Neural cell (in vitro differentiated cells): ENCODE measurements at regions not wholly inside any gene's neighbourhood (a gene's known extent, or its start where the extent isn't known, plus 50 kb on each side); places are given as distances from the start of the nearest gene placed in this dataset.

Experiments
- H2AFZ ChIP-seq: fragments of 200-600, 300-800 bp; sonication (generic), shearing (Covaris generic); 2 replicates; pipeline ENCODE4 v1.6.0; 2014; ENCODE audit warnings: low read depth, mild to moderate bottlenecking, antibody characterized with exemption, low read length, moderate library complexity
- H3F3A ChIP-seq: fragments of 200-600 bp; shearing (Covaris generic); 2 replicates; pipeline ENCODE4 v1.6.1; 2016; ENCODE audit warnings: mild to moderate bottlenecking, moderate library complexity, mixed read lengths, antibody characterized with exemption, low read length; ENCODE audit not compliant: insufficient read depth, poor library complexity, severe bottlenecking
- H3K27ac ChIP-seq: fragments of 200-600, 300-800 bp; sonication (generic), shearing (Covaris generic); 2 replicates; pipeline ENCODE4 v1.5.1; 2014; ENCODE audit warnings: mild to moderate bottlenecking, low read length, moderate library complexity
- H3K27me3 ChIP-seq: fragments of 300-800, 200-600 bp; sonication (generic), shearing (Covaris generic); 2 replicates; pipeline ENCODE4 v1.6.0; 2014; ENCODE audit warnings: mild to moderate bottlenecking, low read depth, low read length, moderate library complexity; ENCODE audit not compliant: insufficient read depth
- H3K36me3 ChIP-seq: fragments of 300-800, 200-600 bp; sonication (generic), shearing (Covaris generic); 2 replicates; pipeline ENCODE4 v1.5.1; 2014; ENCODE audit warnings: mild to moderate bottlenecking, antibody characterized with exemption, low read length, moderate library complexity; ENCODE audit not compliant: insufficient read depth
- H3K4me2 ChIP-seq: fragments of 300-800, 200-600 bp; sonication (generic), shearing (Covaris generic); 2 replicates; pipeline ENCODE4 v1.6.0; 2014; ENCODE audit warnings: mild to moderate bottlenecking, low read length
- H3K4me3 ChIP-seq: fragments of 300-800, 200-600 bp; sonication (generic), shearing (Covaris generic); 2 replicates; pipeline ENCODE4 v1.5.1; 2014; ENCODE audit warnings: mild to moderate bottlenecking, low read length, moderate library complexity
- H3K79me2 ChIP-seq: fragments of 200-600 bp; shearing (Covaris generic); replicated peaks from 2 replicates; pipeline ENCODE4 v1.6.0; 2014; ENCODE audit warnings: mild to moderate bottlenecking, low read length, moderate library complexity; ENCODE audit not compliant: insufficient read depth
- H3K9ac ChIP-seq: fragments of 300-800, 200-600 bp; sonication (generic), shearing (Covaris generic); 2 replicates; pipeline ENCODE4 v1.6.1; 2016; ENCODE audit warnings: mild to moderate bottlenecking, low read length, mixed read lengths
- H3K9me2 ChIP-seq: fragments of 200-600 bp; shearing (Covaris generic); 2 replicates; pipeline ENCODE4 v1.6.1; 2016; ENCODE audit warnings: mild to moderate bottlenecking, low read length, mixed read lengths; ENCODE audit not compliant: insufficient read depth
- H3K9me3 ChIP-seq: fragments of 200-600, 300-800 bp; sonication (generic), shearing (Covaris generic); 2 replicates; pipeline ENCODE4 v1.6.1; 2016; ENCODE audit warnings: mild to moderate bottlenecking, mixed run types, low read length, moderate library complexity, mixed read lengths
- H4K20me1 ChIP-seq: fragments of 200-600 bp; shearing (Covaris generic); 2 replicates; pipeline ENCODE4 v1.6.1; 2016; ENCODE audit warnings: mild to moderate bottlenecking, mixed run types; ENCODE audit not compliant: insufficient read depth
- EP300 ChIP-seq: fragments of 450-650 bp; conservative IDR thresholded peaks from 2 replicates; pipeline ENCODE4 v1.6.1; 2014; ENCODE audit warnings: antibody characterized with exemption, mild to moderate bottlenecking, moderate library complexity; ENCODE audit not compliant: poor library complexity, severe bottlenecking
- EZH2 ChIP-seq: fragments of 200-600, 300-800 bp; shearing (Covaris generic), sonication (generic); IDR thresholded peaks from 2 replicates; pipeline ENCODE4 v1.6.1; 2014; ENCODE audit warnings: antibody characterized with exemption, low read length, borderline replicate concordance, mild to moderate bottlenecking; ENCODE audit not compliant: insufficient read depth, poor library complexity, severe bottlenecking
- MXI1 ChIP-seq: fragments of 450-650 bp; conservative IDR thresholded peaks from 2 replicates; pipeline ENCODE4 v1.6.1; 2014; ENCODE audit warnings: antibody characterized with exemption, mild to moderate bottlenecking; ENCODE audit not compliant: poor library complexity, severe bottlenecking
- POLR2AphosphoS5 ChIP-seq: IDR thresholded peaks from 2 replicates; pipeline ENCODE4 v1.6.1; 2012
- RAD21 ChIP-seq: fragments of 450-650 bp; conservative IDR thresholded peaks from 2 replicates; pipeline ENCODE4 v1.6.1; 2014; ENCODE audit warnings: antibody characterized with exemption, mild to moderate bottlenecking, moderate library complexity
- SMC3 ChIP-seq: fragments of 450-650 bp; conservative IDR thresholded peaks from 2 replicates; pipeline ENCODE4 v1.6.1; 2014; ENCODE audit warnings: antibody characterized with exemption, mild to moderate bottlenecking, moderate library complexity; ENCODE audit not compliant: poor library complexity
- TAF1 ChIP-seq: IDR thresholded peaks from 2 replicates; pipeline ENCODE4 v1.6.1; 2012; ENCODE audit warnings: low read depth
- TF ChIP-seq, protein P1 (sequence below): IDR thresholded peaks from 2 replicates; pipeline ENCODE4 v1.6.1; 2012; ENCODE audit warnings: borderline replicate concordance

DNA sequence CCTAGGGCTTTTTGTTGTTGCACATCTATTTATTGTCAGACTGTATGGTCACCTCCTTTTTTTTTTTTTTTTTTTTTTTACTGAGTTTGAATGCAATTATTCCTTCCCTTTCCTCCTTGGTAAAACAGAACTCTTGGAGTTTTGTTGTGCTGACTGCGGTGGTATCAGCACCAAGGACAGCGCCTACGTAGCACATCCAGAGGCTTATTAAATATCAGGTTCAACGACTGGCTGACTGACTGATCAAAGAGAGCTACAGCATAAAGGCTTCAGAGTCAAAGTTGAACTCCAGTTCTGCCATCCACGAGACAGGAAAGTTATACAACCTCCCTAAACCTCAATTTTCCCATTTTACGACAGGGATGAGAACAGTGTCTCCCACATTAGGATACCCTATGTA is 86.1 kb upstream of the RBFOX1 start:
- TF ChIP-seq SMC3, result no peak
- TF ChIP-seq POLR2AphosphoS5, result no peak
- TF ChIP-seq EZH2, result no peak
- TF ChIP-seq, protein P1, sequence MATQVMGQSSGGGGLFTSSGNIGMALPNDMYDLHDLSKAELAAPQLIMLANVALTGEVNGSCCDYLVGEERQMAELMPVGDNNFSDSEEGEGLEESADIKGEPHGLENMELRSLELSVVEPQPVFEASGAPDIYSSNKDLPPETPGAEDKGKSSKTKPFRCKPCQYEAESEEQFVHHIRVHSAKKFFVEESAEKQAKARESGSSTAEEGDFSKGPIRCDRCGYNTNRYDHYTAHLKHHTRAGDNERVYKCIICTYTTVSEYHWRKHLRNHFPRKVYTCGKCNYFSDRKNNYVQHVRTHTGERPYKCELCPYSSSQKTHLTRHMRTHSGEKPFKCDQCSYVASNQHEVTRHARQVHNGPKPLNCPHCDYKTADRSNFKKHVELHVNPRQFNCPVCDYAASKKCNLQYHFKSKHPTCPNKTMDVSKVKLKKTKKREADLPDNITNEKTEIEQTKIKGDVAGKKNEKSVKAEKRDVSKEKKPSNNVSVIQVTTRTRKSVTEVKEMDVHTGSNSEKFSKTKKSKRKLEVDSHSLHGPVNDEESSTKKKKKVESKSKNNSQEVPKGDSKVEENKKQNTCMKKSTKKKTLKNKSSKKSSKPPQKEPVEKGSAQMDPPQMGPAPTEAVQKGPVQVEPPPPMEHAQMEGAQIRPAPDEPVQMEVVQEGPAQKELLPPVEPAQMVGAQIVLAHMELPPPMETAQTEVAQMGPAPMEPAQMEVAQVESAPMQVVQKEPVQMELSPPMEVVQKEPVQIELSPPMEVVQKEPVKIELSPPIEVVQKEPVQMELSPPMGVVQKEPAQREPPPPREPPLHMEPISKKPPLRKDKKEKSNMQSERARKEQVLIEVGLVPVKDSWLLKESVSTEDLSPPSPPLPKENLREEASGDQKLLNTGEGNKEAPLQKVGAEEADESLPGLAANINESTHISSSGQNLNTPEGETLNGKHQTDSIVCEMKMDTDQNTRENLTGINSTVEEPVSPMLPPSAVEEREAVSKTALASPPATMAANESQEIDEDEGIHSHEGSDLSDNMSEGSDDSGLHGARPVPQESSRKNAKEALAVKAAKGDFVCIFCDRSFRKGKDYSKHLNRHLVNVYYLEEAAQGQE, result peak; percentile 37
- no peak for TF ChIP-seq RAD21
- TF ChIP-seq TAF1, result no peak
- no peak for TF ChIP-seq MXI1
- Histone ChIP-seq H3K9me3 (no peaks in the 10 kb centered on the region), H3K9ac (no peak overlapping the region), H3K27ac (no peak overlapping the region), H3K4me2 (no peak overlapping the region), H2AFZ (no peak overlapping the region), H3K9me2 (no peaks in the 10 kb centered on the region), H3K4me3 (no peak overlapping the region), H4K20me1 (no peaks in the 10 kb centered on the region), H3K79me2 (no peaks in the 10 kb centered on the region), H3F3A (no peaks in the 10 kb centered on the region), H3K27me3 (no peaks in the 10 kb centered on the region), H3K36me3 (no peaks in the 10 kb centered on the region)

DNA sequence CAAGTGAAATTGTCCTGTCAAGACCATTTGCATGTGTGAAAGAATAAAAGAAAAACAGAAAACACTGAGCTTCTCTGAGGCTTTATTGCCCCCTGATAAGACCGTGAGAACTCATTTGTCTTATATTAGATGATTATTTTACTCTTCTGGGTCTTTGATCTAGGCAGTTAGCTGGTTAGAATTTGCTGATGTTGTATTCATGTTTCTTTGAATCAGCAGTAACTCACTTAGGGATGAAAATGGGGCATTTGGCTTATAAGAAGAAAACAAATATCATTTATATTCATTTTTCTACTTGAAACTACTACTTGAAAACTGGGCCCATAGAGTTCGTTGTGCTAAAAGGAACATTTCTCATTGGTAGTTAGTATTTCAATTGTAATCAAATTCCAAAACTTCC is 93.1 kb upstream of the RBFOX1 start:
- no peak overlapping the region for H3K9ac ChIP-seq

DNA sequence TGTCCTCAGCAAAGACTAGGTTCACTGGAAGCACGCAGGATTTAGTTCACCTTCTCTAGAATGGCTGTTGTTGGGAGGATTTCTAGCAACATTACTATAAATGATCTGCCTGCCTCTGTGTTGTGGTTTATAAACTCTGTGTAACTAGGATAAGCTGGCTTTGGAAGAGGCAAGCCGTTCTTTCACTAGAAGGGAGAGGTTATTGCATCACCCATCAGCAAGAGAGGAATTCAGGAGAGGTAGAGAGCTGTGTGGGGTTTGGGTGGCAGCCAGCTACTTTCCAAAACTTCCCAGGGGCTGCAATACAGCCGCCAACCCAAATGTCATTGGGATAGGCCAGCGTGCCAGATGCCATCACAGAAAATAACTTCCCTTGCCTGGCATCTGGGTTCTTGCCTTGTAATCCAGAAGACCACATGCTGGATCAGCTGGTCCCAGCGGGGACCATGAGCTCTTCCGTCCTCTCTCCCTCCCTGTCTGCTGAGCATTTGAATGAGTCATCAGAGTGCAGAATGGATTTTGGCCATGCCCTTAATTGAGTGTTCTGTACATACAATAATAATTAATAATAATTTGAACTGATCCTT is 95.7 kb upstream of the RBFOX1 start:
- H3F3A ChIP-seq, result no peaks in the 10 kb centered on the region
- no peaks in the 10 kb centered on the region for H4K20me1 ChIP-seq
- no peaks in the 10 kb centered on the region for H3K36me3 ChIP-seq
- no peak overlapping the region for H3K27ac ChIP-seq
- H3K9me3 ChIP-seq, result no peaks in the 10 kb centered on the region
- H3K4me3 ChIP-seq, result no peak overlapping the region
- no peaks in the 10 kb centered on the region for H3K9me2 ChIP-seq
- H3K79me2 ChIP-seq, result no peaks in the 10 kb centered on the region
- TF ChIP-seq RAD21, result no peak
- TF ChIP-seq, protein P1, result no peak
- no peak for TF ChIP-seq EZH2
- no peak for TF ChIP-seq EP300
- no peak for TF ChIP-seq MXI1
- TF ChIP-seq POLR2AphosphoS5, result no peak
- no peak for TF ChIP-seq TAF1
- TF ChIP-seq SMC3, result no peak
- H2AFZ ChIP-seq, result no peak overlapping the region
- H3K9ac ChIP-seq, result no peak overlapping the region
- no peaks in the 10 kb centered on the region for H3K27me3 ChIP-seq
- H3K4me2 ChIP-seq, result no peak overlapping the region

More for the DNA sequence above, 93.1 kb upstream of the RBFOX1 start:
- no peak for TF ChIP-seq POLR2AphosphoS5
- no peak for TF ChIP-seq TAF1
- no peak for TF ChIP-seq EP300
- no peak for TF ChIP-seq MXI1
- no peak for TF ChIP-seq SMC3
- Histone ChIP-seq H3K4me3 (no peak overlapping the region), H3K4me2 (no peak overlapping the region), H3F3A (no peaks in the 10 kb centered on the region), H3K9me3 (no peaks in the 10 kb centered on the region), H3K9me2 (no peaks in the 10 kb centered on the region), H2AFZ (no peak overlapping the region), H3K27ac (no peak overlapping the region), H3K79me2 (no peaks in the 10 kb centered on the region), H4K20me1 (no peaks in the 10 kb centered on the region), H3K27me3 (no peaks in the 10 kb centered on the region), H3K36me3 (no peaks in the 10 kb centered on the region)
